HG02885 (cell line): ENCODE measurements at regions not wholly inside any gene's neighbourhood (a gene's known extent, or its start where the extent isn't known, plus 50 kb on each side); places are given as distances from the start of the nearest gene placed in this dataset.
"Not testable (repeated sequence)": the region's sequence is repeated elsewhere in the genome, so short reads cannot be mapped to it uniquely, and the experiment has no call there.

ENCODE experiments used
- ATAC-seq: cut with Tn5 transposase; IDR thresholded peaks from one replicate; pipeline ENCODE4 v1.9.1; 2021; ENCODE audit warnings: mild to moderate bottlenecking; ENCODE audit not compliant: unreplicated experiment, poor library complexity

GRCh38 chr9:68593760-68594159 is 53.1 kb upstream of the TMEM252 start:
- ATAC-seq = not testable (repeated sequence)

DNA sequence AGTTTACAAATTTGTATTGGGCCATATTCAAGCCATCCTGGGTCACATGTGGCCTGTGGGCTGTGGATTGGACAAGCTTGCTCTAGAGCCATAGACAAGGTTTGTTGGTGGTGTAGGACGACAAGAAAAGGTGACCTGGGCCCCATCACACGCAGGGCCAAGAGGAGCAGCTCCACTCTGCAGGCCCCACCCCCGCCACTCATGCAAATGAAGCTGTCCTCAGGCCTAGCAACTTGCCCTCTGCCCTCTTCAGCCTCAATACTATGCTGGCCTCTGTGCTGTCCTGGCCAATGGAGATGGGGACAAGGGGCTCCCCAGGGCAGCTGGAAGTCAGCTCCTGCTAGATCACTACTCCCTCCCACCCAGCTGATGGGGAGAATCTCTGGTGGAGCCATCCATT is 55.2 kb upstream of the TMEM252 start:
- no peak for ATAC-seq

DNA sequence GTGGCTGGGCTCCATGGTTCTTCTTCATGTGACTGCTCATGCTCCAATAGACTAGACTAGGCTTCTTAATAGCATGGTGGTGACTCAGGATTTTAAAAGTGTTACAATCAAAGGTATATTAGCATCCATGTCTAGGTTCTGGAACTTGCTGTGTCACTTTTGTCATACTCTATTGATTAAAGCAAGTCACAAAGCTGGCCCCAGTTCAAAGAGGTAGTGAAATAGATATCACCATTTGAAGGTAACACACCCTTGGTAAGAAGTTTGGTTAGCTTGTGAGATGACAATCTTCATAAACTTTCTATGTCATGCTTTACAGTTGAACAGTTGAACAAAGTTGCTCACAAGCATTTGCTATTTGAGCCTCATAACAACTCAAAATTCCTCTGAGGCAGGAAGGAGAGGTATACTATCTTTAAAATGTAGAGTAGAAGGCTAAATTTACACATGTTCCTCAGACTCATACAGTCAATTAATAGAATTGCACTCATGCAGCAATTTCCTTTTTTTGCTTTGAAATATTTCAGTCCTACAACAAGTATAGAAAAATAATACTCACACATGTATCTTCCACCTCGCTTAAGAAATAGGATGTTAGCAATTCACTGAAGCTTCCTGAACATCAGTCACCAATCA is 56.8 kb upstream of the TMEM252 start:
- ATAC-seq = no peak

- ATAC-seq = no peak
Measured at GRCh38 chr9:68599826-68600225, 59.1 kb upstream of the TMEM252 start.

GRCh38 chr9:68601081-68601480 is 60.4 kb upstream of the TMEM252 start:
- no peak for ATAC-seq

- no peak for ATAC-seq
Measured at GRCh38 chr9:68603371-68603770, 62.7 kb upstream of the TMEM252 start.

GRCh38 chr9:68608763-68609162 is 68.1 kb upstream of the TMEM252 start:
- ATAC-seq = no peak

DNA sequence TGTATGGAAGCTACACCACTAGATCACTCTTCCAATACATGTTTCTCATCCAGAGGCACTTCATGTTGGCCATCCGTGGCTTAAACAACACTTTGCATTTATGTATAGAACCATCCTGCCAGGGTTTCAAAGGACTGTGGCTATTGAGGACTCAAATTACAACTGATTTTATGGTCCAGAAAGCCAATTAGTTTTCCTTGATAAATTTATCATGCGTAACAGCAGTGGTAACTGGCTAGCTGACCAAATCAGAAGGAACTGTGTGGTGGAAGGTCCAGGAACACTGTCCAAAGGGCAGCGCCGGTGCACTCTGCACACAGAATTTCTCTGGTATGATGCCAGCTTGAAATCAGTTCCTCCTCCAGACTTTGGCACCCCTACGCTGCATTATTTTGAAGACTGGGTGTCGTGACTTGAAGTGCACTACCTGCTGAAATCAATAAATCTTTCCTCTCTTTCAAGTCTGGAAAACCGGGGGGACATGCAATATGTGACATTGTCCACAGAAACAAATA is 69.3 kb upstream of the TMEM252 start:
- no peak for ATAC-seq

DNA sequence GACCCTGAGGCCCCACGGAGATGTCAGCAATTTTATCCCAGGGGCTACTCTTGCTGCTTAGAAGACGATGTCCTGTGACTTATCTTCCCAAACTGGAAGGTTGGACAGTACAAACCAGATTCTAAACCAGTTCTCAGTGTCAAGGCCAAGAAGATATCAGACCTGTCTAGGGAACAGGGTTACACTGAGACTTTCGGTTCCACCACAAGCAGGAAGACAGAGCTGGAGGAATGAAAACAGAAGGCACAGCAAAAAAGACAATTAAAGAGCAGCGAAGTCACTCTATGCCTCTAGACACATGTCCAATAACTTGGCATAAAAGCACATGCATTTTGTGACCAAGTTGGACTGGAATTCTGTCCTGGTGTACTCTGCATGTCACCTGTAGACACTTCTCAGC is 73.4 kb upstream of the TMEM252 start:
- no peak for ATAC-seq

GRCh38 chr9:68617011-68617410 is 76.3 kb upstream of the TMEM252 start:
- ATAC-seq = not testable (repeated sequence)

DNA sequence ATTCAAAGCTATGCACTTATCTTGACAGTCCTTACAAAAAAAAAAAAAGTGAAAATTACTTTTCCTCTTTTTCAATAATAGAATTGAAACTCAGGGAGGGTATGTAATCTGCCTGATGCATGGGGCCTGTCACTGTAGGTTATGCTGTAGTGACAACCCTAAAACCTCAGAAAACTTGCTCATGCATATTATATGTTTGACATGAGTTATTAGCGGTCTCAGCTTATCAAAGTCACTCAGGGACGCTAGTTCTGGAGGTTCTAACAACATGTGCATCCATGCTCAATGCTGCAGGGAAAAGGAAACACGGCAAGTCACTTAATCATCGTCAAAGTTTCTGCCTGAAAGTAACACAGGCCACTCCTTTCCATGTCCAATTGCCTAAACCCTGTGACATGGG is 78.4 kb upstream of the TMEM252 start:
- ATAC-seq = no peak

GRCh38 chr9:68619636-68620035 is 79.0 kb upstream of the TMEM252 start:
- ATAC-seq = no peak

GRCh38 chr9:68625559-68625958 is 79.5 kb upstream of the PIP5K1B start:
- ATAC-seq = no peak

DNA sequence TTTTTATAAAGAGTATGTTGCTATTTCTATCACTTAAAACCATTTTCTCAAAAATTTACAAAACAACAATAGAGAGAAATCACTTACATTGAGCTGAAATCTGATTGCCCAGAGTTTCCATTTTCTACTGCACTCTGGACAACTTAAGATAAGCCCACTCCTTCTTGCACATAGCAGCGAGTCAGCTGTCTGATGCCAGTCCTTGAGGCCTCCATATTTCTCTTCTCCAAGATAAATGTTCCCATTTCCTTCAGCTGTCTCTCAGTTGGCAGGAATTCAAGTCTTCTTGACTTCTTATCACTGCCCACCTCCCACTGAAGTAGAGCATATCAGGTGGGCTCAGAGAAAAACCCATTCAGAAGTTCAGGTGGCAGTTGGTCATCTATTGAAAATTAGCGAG is 78.5 kb upstream of the PIP5K1B start:
- no peak for ATAC-seq

GRCh38 chr9:68627104-68627503 is 77.9 kb upstream of the PIP5K1B start:
- ATAC-seq = no peak

GRCh38 chr9:68627594-68627993 is 77.4 kb upstream of the PIP5K1B start:
- ATAC-seq = no peak

GRCh38 chr9:68629042-68629441 is 76.0 kb upstream of the PIP5K1B start:
- ATAC-seq = no peak

DNA sequence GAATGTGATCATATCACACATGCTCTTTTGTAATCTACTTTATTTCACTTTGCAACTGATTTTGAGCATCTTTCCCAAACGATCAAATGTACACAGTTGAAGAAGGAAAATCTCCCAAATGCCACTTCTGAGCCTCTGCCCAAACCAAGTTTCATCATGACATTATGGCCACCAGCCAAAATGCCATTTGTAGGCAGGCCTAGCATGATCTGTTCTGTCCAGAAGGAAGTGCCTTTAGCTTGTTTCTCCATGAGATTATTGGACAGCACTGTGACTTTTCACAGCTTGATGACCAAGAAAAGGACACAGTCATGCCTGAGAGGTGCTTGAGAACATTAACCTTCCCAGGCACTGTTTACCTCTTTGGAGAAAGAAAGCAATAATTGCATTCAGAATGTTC is 73.2 kb upstream of the PIP5K1B start:
- no peak for ATAC-seq

- no peak for ATAC-seq
Measured at GRCh38 chr9:68637020-68637419, 68.0 kb upstream of the PIP5K1B start.

DNA sequence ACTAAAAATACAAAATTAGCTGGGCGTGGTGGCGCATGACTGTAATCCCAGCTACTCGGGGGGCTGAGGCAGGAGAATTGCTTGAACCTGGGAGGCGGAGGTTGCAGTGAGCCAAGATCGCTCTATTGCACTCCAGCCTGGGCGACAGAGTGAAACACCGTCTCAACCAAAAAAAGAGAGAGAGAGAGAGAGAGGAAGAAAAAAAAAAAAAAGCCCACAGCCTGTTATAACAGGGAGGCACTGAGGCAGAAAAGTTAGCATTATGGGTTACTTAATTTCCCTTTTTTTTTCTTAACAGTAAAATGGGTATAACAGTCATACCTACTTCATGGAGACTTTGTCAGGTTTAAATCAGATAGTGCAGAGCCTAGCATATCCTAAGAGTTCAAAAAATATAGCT is 65.8 kb upstream of the PIP5K1B start:
- ATAC-seq = not testable (repeated sequence)

DNA sequence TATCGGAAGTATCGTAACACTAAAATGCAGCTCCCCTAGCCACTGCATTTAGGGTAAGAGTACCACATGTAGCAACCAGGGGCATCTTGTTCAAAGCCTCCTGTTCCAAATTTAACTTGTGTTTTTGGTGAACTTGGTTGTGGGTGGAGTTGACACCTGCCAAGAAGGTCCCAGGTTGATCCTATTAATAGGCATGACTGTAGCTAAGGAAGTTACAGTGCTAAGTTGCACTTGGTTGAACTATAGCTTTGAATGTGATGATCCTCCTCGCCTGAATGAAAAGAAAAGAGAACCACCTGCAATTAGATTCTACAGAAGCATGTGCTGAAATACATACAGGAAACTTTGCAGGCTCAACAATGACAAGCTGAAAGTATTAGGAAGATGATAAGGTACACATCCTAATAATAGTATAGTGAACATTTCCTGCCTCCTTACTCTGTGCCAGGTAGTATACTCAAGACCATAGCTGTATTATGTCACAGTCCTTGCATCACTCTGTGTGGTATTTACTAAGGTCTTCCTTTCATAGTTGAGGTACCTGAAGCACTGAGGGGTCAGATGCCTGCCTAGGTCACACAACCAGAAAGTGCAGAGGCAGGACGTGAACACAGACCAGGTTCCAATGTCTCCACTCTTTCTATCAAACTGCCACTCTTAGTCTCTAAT is 64.5 kb upstream of the PIP5K1B start:
- ATAC-seq = peak; percentile 36
